Spleen (tissue), 7 donors: ENCODE measurements at regions not wholly inside any gene's neighbourhood (a gene's known extent, or its start where the extent isn't known, plus 50 kb on each side); places are given as distances from the start of the nearest gene placed in this dataset.

Experiments used
- CTCF ChIP-seq, 11 experiments: fragments of 200-600 bp in 7 of 11; fragments of 450-650 bp in 4 of 11; sonication (generic) in 4 of 11; IDR thresholded peaks in 8 of 11; conservative IDR thresholded peaks in 3 of 11; 1 replicate in 7 of 11; 2 replicates in 4 of 11; pipeline versions ENCODE4 v1.4.0 to v1.8.0; 2016 to 2021; ENCODE audit warnings: antibody characterized with exemption in 11 of 11, inconsistent platforms in 4 of 11, mild to moderate bottlenecking in 1 of 11
- POLR2A ChIP-seq, 3 donors: fragments of 450-650 bp; IDR thresholded peaks; one replicate each; pipeline ENCODE4 v1.5.1; 2017; ENCODE audit warnings: antibody characterized with exemption in 3 of 3, mild to moderate bottlenecking in 1 of 3
- POLR2AphosphoS5 ChIP-seq, 3 donors: sonication (generic); formaldehyde crosslinking; IDR thresholded peaks; one replicate each; pipeline ENCODE4 v1.5.1; 2017; ENCODE audit warnings: antibody characterized with exemption in 3 of 3
- donor health status: DM: no; HTN: no; CAD: no; lungs with moderate emphysema.
- donor health status: DM: no; HTN: no; CAD: no.
- donor health status: DM: no; HTN: no; CAD: no.

DNA sequence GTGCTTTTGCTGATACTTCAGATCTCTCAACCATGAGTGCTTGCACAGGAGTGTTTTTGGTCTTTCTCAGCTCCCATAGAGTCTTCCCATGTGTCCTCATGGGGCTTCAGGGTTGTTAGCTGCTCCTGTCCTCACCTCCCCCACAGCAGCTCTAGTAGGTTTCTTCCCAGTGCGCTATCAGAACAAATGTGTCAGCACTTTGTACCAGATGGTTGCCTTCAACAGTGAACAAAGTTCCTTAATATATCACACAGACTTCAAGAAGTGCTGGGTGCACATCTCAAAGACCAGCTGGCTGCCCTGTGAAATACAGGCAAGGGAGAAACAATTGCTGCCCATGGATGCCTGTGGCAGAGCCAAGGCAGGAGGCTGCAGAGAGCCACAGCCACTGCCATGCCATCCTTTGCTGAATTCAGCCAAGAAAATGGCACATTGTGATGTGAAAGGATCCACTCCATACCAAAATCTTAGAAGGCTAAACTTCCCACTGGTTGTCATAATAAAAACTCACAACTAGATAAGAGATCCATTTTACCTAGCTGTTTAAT, 471.3 kb downstream of the C6orf118 start:
- TF ChIP-seq CTCF (IDR thresholded peaks at IDR 0.05 in 8 of 11, conservative IDR thresholded peaks at IDR 0.05 in 3 of 11) (no peak), POLR2AphosphoS5 (IDR thresholded peaks at IDR 0.05) (no peak), POLR2A (IDR thresholded peaks at IDR 0.05) (no peak)
